ENCODE measurements at regions not wholly inside any gene's neighbourhood (a gene's known extent, or its start where the extent isn't known, plus 50 kb on each side); places are given as distances from the start of the nearest gene placed in this dataset.

DNA sequence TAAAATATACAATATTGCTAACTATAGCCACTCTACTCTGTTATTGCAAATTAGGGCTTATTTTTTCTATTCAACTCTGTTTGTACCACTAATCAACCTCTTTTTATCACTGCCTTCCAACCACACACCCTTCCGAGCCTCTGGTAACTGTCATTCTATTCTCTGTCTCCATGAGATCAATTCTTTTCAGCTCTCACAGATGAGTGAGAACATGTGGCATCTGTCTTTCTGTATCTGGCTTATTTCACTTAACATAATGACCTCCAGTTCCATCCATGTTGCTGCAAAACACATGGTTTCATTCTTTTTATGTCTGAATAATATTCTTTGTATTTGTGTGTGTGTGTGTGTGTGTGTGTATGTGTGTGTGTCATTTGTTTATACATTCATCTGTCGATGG, 350.1 kb upstream of the DACH1 start:
- DNase-seq = no peak

DNA sequence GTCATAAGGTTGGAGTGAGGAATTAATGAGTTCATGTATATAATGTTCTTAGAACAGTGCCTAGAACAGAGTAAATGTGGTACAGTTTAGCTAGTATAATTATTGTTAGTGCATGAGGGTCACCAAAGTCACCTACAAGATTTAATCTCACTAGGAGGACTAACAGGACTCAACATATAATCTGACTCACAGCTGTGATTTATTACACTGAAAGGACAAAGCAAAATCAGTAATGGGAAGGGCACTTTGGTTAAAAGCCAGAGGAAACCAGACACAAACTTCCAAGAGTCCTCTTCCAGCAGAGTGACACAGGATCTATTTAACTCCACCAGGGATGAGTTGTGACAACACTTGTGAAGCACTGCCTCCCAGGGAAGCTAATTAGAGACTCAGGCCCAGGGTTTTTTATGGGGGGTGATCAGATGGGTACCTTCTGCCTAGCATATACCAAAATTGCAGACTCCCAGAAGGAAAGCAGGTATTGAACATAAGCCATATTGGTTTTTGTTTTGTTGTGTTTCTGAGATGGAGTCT, 341.2 kb upstream of the DACH1 start:
- DNase-seq = no peak

DNA sequence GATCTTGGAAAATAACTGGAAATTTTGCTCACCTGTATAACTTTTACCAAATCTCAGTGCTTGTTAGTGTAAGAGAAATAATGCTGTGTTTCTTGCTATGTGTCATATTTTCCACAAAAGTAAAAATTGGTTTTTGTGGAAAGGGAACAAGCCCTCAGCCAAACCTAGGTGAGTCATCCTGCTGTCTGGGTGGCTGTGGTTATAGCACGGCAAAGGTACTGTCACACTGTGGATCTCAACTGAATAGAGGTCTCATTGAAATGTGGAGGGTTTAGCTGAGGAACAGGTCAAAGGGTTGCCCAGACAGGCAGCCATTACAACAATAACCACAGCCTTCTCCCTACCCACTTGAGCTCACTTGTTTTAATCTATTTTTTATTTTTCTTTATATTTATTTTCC, 338.8 kb upstream of the DACH1 start:
- DNase-seq = no peak

DNA sequence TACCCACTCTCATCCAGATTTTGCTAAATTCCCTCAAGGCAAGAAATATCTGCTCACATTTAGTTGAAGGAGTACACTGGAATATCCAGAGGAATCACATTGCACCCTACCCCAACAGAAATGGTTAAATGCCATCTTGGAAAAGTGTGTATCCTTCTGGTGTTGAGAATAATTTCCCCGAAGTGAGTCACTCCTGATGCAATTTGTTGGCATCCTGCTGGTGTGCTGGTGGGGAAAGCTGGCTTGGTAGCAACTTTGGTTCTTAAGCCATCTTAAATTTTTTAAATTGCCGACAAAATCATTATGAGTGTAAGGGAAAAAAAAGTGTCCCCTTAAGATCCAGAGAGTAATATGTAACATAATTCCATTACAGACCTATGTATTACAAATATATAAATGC, 337.3 kb upstream of the DACH1 start:
- no peak for DNase-seq

DNA sequence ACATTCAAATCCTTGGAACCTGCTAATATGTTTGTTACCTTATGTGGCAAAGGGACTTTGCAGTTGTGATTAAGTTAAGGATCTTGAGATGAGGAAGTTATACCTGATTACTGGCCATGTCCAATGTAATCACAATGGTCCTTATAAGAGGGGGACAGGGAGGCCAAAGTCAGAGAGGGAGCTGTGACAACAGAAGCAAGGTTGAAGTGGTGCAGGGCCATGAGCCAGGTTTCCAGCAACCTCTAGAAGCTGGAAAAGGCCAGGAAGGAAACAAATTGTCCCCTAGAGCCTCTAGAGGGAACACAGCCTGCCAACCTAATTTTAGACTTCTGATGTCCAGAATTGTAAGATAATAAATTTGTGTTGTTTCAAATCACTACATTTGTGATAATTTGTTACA, 334.7 kb upstream of the DACH1 start:
- no peak for DNase-seq

DNA sequence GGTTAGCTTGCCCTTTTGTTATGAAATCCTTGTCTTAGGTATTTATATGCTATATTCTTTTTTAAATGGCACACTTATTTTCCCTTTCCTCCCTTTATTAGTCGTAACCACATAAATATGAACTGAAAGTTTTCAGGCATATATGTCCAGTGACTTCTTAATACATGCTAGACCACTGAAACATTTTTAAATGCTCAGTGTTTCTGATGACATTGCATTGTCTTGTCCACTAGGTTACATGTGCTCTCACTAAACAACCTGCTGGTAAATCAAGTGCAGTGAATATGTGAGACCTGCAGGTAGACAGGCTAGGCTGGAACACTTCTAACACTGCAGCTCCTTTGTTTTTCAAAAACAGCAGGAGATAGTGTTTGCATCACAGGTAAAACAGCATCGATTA, 332.6 kb upstream of the DACH1 start:
- no peak for DNase-seq

DNA sequence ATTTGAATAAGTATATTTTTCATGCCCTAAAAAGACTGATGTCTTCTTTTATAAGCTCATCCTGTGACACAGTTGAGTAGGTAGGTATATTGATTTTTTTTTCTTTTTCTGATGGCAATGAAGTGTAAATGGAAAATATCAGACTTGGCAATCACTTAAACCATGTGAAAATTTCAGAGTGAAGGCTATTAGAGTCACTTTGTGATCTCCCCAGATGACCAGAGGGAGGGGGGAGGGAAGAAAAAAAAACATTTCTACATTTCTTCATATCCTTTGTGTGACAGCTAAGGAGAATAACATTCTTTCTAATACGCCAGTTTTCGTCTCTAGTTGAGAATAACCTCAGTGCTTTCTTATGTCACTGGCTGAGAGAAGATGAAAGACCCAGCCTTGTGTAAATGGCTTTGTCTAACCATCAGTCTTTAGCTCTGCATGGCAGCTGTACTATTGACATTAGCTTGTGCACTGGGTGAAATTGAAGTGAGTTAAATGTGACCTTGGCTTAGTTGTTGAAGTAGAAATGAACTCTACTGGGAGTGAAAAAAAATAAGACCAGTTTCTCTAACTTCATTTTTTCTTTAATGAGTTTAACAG, 332.1 kb upstream of the DACH1 start:
- no peak for DNase-seq

DNA sequence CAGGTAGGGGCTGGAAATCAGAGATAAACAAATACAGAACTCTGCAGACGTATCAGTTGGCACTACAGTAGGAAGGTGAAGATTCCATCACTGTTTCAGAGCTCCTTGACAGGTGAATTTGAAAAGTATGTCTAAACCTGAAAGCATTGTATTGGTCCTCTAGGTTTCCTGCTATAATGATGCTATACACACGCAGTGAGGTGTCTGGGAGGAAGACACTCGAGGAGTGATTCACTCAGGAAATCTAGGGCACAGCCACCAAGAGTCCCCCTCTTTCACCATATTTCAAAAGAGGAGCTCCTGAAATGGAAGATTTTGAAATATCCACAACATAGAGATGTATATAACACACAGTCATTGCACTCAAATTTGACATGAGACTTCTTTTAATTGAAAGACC, 331.0 kb upstream of the DACH1 start:
- no peak for DNase-seq

DNA sequence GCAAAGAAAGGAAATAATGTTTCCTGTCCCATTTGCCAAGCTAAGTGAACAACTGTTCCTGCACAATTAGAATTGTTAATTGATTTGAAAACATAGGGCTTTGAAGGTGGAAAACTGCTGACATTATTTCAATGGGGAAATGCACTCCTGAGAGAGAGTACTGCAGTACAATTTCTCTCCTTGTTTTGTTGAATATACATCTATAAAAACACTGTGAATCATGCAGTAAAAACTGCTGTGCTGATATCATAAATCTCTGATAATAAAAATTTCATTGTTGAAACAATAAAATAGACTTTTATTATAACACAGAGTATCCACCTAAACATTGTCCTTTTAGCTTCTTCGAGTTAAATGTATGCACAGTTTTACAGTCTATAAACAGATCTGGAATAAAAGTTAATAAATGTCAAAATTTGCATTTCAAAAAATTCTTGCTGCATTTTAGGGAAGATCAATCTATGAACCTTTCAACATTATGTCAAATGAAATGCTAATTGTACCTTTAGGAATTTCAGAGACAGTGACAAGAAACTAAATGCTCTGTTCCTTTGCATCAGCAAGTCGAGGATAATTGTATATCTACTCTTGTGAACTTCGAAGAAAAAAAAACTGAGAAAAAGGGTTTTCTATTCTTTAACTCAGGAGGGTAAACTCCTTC, 328.2 kb upstream of the DACH1 start:
- DNase-seq = no peak

DNA sequence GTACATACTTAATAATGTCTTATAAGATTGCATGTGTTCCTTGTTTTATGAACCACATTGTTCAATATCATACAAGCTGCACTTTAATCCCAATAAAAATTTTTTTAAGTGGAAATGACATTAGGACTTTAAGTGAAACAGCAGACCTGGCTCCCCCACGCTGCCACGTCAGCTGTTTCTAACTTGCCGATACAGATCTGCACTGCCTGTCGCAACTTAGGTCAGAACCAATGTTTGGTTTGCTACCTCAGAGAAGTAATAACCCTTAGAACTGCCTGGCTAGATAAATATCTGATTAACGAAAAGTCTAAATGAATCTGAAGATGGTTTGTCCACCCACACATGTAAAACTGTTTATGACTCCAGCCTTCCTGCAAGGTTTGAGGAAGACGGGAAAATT, 327.5 kb upstream of the DACH1 start:
- no peak for DNase-seq

DNA sequence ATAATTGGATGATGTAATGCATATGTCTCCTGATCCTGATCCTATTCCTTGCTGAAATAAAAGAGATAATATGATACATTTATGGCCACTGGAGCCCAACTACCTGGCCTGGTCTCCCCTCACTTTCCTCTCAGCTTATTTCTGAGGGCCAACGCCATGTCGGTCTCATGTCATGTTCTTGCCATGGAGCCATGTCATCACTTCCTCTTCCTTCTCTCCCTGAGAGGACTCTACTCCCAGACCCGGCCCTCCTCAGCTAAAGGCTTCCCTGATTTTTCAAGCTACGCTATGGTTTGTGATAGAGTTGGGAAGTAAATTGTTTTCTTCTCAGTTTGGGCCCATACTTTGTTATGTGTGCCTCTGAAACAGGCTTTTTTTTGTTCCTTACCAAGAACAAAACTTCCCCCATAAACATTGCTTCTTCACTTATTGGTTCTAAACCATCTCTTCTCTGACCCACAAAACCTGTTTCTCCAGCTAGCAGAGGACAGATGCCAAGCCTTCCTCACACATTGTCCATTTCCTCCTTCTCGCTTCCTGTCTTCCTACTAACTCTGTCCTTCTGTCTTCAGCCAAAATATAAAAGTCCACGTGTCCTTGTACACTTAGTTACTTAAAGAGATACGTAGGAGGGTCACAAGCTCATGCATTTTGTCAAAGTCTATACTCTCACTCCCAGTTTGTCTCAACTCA, 319.9 kb upstream of the DACH1 start:
- DNase-seq = no peak

DNA sequence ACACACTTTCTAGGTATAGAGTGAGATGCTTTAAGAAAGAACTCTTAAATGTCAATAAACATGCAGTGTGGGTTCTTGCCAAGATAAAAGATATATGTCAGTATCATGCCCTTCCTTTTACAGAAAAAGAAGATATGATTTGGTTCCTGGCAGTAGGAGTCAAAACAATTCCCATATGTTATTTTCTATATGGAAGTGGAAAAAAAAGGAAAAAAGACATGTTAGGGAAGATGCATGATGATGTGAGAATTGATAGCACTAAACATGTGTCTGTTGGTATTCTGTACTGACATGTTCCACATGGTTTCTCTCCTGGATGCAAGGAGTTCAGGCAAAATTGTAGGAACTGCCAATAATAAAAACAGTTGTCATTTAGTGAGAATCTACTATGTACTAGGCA, 318.8 kb upstream of the DACH1 start:
- no peak for DNase-seq

DNA sequence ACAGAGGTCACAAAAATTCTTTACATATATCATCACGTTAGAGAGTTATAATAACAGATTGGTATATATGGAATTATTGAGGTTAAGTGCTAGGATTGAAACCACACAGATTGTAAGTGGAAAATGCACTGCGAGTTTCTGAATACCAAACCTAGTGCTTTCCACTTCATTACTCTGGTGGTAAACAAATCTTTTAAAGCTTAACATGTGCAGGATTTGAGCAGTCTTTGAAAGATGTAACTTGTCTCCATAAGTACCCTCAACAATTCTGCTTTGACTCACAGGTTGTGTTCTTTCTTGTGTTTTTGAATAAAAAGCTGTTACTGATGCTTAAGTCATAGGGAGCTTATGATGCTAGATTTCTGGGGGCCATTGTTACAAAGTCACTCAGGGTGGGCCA, 314.7 kb upstream of the DACH1 start:
- no peak for DNase-seq

DNA sequence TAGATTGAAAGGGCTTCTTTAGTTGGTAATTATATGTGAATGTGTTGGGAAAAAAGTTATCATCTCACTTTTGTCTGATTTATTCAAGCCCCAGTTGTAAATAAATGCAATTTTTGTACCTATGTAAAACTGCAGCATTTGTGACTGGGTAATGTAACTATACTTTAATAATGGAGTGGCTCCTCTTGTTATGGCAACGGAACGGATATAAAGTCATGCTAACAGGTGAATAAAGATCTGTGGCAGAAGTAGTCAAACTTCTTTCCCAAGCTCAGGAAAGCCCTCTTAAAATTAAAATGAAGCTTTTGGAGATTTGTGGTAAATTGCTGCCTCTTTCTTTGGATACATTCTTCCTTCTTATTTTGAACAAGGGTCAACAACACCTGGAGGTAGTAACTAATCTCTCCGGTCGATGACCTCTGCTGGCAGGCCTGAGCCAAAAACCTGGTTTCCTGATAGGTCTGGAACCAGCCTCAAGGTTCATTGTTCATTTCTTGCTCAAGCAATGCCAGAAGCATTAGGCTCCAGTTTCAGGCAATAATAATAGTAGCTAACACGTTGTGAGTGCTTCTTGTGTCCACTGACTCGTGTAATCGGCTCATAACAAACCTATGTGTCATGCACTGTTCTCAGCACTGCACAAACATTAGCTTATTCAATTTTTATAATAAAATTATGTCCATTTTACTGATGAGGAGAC, 313.4 kb upstream of the DACH1 start:
- no peak for DNase-seq

DNA sequence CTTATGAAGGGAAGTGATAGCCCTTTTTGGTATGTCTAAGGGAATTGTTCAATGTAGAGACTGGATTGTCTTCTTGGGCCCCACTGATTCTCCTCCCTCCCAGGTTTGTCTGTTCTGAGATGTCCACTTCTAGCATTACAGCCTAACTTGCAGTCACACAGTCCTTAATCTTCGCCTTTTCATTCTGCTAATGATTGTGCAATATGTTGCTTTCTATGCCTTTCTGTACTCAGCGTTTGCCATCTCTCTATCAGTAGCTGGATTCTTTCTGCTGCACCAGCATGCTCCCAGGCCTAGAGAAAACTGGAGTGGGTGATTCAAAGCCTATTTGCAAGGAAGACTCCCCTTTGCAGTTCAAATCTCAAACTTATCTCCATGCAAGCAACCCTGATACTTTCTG, 307.5 kb upstream of the DACH1 start:
- DNase-seq = no peak

DNA sequence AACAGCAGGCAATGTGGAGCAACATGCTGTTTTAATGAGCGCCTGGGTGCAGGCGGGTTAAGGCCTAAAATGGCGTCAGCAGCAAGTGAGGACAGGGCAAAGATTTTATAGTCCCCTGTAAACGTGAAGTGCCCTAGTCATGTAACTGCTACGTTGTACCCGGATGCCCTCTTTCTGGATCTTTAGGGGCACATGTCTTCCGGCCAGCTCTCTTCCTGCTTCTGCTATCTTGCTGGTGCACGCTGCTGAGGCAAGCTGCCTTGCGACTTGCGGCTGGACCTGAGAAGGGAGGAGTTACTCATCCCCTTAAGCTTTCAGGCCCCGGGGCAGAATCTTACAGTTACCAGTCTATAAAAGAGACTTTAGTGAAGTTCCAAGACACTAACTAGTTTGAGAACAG, 303.6 kb upstream of the DACH1 start:
- DNase-seq = no peak

DNA sequence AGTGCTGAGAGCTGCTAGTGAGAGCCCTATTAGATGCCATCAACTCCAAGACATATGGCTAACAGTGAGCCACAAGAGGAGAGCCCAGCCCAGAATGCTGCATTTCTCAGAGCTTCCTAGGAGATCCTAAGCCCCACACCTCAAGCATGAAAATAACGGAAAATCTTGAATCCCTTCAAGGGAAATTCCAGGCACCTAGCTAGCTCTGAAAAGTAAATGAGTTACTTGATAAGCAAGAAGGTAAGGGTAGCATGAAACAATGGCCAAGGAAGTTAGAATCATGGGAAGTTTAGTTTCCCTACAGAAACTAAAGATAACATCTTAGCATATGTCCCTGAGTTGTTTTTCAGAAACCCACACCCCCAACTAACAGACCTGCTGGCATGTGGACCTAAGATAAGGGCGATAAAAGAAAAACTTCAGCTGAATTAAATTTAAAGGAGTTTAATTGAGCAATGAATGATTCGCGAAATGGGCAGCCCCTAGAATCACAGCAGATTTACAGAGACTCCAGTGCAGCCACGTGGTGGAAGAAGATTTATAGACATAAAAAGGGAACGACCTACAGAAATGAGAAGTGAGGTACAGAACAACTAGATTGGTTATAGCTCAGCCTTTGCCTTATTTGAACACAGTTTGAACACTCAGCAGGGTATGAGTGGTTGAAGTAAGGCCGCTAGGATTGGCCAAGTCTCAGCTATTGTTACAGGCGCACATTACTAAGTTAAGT, 301.3 kb upstream of the DACH1 start:
- DNase-seq = no peak

DNA sequence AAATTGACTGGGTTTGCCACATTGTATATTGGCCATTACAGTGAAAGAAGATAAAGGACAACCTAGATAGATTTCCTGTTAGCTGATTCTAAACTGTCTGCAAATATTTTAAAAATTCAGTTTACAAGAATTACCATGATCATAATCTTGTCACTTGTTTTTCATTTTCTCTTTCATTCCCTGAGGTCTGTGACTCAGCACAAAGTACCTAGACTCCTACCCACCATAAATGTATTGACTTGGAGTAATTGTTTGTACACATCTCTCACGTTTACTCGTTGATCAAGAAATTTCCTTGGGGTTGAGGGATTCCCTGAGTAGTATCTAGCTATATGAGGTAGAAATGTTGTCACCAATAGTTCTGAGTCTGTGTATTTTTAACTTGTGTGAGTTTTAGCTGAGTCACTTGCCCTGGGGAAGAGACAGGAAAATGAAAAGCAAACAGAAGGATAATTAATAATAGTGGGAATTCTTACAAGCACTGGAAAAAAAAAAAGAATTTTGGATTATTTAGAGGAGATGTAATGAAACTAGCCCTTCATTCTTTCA, 299.2 kb upstream of the DACH1 start:
- no peak for DNase-seq

DNA sequence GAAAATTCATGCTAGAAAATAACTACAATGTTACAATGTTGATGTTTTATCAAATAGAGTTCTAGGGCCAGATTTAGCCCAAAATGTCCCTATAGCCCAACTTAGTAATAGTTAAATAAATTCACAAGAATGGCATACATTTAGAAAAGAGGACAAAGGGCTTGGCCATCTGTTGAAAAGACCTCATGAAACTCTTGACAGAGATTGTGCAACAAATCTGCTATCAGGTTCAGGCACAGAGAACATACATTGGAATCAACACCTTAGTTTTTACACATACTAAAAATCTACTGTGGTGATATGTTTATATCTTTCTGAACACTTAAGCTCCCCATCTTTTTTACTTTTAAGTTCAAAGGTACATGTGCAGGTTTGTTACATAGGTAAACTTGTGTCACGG, 298.3 kb upstream of the DACH1 start:
- no peak for DNase-seq

DNA sequence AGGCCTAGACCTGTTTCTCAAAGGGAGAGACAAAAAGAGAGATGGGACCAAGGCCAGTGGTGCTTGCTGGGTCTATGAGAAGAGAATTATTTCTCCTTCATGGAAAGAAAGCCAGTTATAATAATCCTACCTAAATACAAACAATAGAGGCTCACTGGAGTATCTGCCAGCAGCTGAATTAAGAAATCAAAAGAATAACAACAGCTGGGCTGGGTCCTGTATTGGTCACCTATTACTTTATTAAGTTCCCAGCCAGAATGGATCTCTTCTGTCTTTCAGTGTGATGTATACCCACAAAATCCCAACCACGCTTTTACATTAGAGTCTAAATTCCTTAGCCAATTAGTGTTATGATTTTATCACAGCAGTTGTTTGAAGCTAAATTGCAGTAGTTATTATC, 297.8 kb upstream of the DACH1 start:
- DNase-seq = no peak

DNA sequence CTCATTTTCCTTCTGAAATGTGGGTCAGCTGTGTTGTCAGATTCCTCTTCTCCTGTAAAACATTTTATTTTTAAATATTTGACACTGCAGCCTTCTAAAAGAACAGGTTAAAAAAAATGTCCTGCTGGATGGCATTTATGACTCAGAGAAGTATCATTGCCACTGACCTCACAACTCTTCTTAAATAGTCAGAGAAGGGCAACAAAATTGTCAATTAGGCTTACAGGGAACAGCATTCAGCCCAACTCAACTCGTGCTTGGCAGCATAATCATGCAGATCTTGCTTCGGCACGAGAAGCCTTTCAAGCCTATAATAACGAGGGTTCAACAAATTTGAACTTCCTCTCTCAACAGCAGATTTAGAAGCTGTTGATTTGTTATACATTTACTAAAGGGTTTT, 296.7 kb upstream of the DACH1 start:
- no peak for DNase-seq

DNA sequence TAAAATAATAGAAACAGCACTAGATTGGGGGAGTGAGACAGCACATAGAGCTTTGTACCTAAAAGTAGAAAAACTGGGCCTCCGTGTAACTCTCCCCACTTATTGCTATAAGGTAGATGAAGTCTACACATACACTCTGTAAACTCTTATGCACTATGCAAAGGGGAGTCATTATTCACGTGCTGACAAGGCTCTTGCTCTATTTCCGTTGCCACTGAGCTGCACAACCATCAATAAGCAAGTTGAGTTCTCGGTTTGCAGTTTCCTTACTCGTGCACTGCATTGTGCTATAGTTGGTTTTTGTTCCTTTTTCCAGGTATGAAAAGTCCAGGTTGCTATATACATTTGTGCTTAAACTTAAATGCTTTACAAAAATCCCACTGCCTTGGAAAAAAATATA, 294.0 kb upstream of the DACH1 start:
- DNase-seq = no peak

DNA sequence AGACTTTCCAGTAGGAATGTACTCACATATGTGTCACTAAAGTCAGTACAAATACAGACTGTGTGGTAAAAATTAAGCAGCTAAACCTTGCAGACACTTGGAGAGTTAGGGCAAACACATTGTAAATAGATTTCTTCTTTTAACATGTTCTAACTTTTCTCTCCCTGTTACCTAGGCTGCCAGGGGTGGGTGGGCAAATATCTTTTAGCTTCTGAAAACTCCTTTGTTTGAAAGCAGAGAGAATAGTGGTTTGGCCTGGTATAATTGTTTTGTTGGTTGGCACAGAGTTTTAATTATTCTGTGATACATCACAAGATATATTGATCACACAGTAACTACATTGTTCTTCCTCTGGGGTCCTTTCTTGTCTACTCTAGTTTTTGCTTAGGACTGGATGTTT, 289.8 kb upstream of the DACH1 start:
- no peak for DNase-seq
